ENCODE measurements at regions not wholly inside any gene's neighbourhood (a gene's known extent, or its start where the extent isn't known, plus 50 kb on each side); places are given as distances from the start of the nearest gene placed in this dataset.

DNA sequence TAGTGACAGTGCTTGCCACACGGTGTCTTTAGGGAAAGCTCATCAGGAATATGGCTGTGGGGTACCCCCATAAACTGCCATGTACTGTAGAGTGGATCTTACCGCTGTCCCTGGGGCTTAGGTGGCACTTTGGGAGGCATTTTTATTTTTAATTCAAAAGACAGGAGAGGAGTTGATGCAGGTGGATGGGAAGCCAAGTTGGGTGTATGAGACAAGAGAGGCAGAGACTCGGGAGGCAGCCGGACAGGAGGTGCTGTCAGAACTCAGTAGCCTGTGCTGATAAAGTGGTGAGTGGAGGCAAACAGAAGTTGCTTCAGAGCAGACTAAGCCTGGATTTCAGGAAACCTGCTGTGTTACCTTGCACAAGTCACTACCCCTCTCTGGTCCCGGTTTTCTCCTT is 185.9 kb downstream of the TMEM132E start:
- Histone ChIP-seq H3K4me2 (replicated peaks; ENCODE audit: extremely low read depth, low read length, poor library complexity, severe bottlenecking) (no peak overlapping the region), H3K27ac (ENCODE audit: low read depth in 1 of 2, low read length in 2 of 2) (no peak overlapping the region), H3K27me3 (ENCODE audit: control insufficient read depth in 2 of 2, insufficient read depth in 2 of 2, low read length in 2 of 2) (no peaks in the 10 kb centered on the region), H3K9ac (ENCODE audit: insufficient read depth, low read length, poor library complexity, severe bottlenecking) (no peak overlapping the region), H2AFZ (ENCODE audit: insufficient read depth, low read depth, low read length, poor library complexity, severe bottlenecking) (no peak overlapping the region), H3K9me3 (replicated peaks in 1 of 2; ENCODE audit: control insufficient read depth in 1 of 2, insufficient read depth in 1 of 2, low read length in 2 of 2) (no peaks in the 10 kb centered on the region), H4K20me1 (ENCODE audit: insufficient read depth, low read length) (no peaks in the 10 kb centered on the region), H3K4me3 (replicated peaks in 1 of 3; ENCODE audit: low read depth in 2 of 3, low read length in 3 of 3) (no peak overlapping the region), H3K36me3 (replicated peaks in 1 of 2; ENCODE audit: control insufficient read depth in 1 of 2, insufficient read depth in 2 of 2, low read length in 2 of 2) (no peaks in the 10 kb centered on the region), H3K4me1 (ENCODE audit: control insufficient read depth in 1 of 2, insufficient read depth in 2 of 2, low read length in 2 of 2) (no peaks in the 10 kb centered on the region), H3K79me2 (ENCODE audit: insufficient read depth, low read length) (no peaks in the 10 kb centered on the region)
- DNase-seq = no peak
- Mint-ChIP-seq H3K27me3 (ENCODE audit: low read depth in 3 of 3) (peaks cover 4 to 10% (median 6%) of the 10 kb centered on the region in 3 donors), H3K4me1 (no peaks in the 10 kb centered on the region), H3K36me3 (no peaks in the 10 kb centered on the region), H3K27ac (no peak overlapping the region), H3K4me3 (no peak overlapping the region), H3K9me3 (no peaks in the 10 kb centered on the region)
- TF ChIP-seq, protein P1, sequence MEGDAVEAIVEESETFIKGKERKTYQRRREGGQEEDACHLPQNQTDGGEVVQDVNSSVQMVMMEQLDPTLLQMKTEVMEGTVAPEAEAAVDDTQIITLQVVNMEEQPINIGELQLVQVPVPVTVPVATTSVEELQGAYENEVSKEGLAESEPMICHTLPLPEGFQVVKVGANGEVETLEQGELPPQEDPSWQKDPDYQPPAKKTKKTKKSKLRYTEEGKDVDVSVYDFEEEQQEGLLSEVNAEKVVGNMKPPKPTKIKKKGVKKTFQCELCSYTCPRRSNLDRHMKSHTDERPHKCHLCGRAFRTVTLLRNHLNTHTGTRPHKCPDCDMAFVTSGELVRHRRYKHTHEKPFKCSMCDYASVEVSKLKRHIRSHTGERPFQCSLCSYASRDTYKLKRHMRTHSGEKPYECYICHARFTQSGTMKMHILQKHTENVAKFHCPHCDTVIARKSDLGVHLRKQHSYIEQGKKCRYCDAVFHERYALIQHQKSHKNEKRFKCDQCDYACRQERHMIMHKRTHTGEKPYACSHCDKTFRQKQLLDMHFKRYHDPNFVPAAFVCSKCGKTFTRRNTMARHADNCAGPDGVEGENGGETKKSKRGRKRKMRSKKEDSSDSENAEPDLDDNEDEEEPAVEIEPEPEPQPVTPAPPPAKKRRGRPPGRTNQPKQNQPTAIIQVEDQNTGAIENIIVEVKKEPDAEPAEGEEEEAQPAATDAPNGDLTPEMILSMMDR (IDR thresholded peaks at IDR 0.05) = no peak
- intact Hi-C loops (cut with micrococcal nuclease) = no loop called here
- 95% methylated on average over 3 of the region's 5 CpGs for WGBS (ENCODE audit: insufficient coverage)

DNA sequence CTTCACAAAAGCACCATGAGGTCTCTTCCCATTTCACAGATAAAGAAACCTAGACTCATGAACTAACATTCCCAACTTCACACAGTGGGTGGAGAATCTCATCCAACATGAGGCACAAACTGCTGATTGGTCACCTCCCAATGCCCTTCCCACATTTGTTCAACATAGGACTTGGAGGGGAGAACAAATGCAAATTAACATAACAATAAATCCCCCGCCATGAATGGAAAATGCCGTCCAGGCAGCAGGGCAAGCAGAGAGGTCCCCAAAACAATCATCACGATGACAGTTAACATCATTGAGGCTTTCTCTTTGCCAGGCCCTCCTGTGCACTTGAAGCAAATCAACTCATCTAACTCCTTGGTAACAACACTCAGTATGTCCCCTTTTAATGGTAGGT is 185.3 kb downstream of the TMEM132E start:
- no peaks in the 10 kb centered on the region for H3K79me2 ChIP-seq (ENCODE audit: insufficient read depth, low read length)
- no peaks in the 10 kb centered on the region for H3K9me3 ChIP-seq (replicated peaks in 1 of 2; ENCODE audit: control insufficient read depth in 1 of 2, insufficient read depth in 1 of 2, low read length in 2 of 2)
- no peak overlapping the region for H2AFZ ChIP-seq (ENCODE audit: insufficient read depth, low read depth, low read length, poor library complexity, severe bottlenecking)
- no peak overlapping the region for H3K9ac ChIP-seq (ENCODE audit: insufficient read depth, low read length, poor library complexity, severe bottlenecking)
- H3K4me1 Mint-ChIP-seq = no peaks in the 10 kb centered on the region
- no peak overlapping the region for H3K4me3 ChIP-seq (replicated peaks in 1 of 3; ENCODE audit: low read depth in 2 of 3, low read length in 3 of 3)
- no peak overlapping the region for H3K4me3 Mint-ChIP-seq
- no peak overlapping the region for H3K4me2 ChIP-seq (replicated peaks; ENCODE audit: extremely low read depth, low read length, poor library complexity, severe bottlenecking)
- peaks cover 4 to 8% (median 6%) of the 10 kb centered on the region in 3 donors for H3K27me3 Mint-ChIP-seq (ENCODE audit: low read depth in 3 of 3)
- H3K27ac Mint-ChIP-seq = no peak overlapping the region
- DNase-seq = no peak
- TF ChIP-seq, protein P1 (IDR thresholded peaks at IDR 0.05) = no peak
- H3K36me3 ChIP-seq (replicated peaks in 1 of 2; ENCODE audit: control insufficient read depth in 1 of 2, insufficient read depth in 2 of 2, low read length in 2 of 2) = no peaks in the 10 kb centered on the region
- H3K27ac ChIP-seq (ENCODE audit: low read depth in 1 of 2, low read length in 2 of 2) = no peak overlapping the region
- WGBS (ENCODE audit: insufficient coverage) = 75% methylated on average over 2 of the region's 3 CpGs
- no peaks in the 10 kb centered on the region for H4K20me1 ChIP-seq (ENCODE audit: insufficient read depth, low read length)
- no peaks in the 10 kb centered on the region for H3K27me3 ChIP-seq (ENCODE audit: control insufficient read depth in 2 of 2, insufficient read depth in 2 of 2, low read length in 2 of 2)
- no peaks in the 10 kb centered on the region for H3K36me3 Mint-ChIP-seq
- intact Hi-C loops (cut with micrococcal nuclease) = no loop called here
- H3K4me1 ChIP-seq (ENCODE audit: control insufficient read depth in 1 of 2, insufficient read depth in 2 of 2, low read length in 2 of 2) = no peaks in the 10 kb centered on the region
- no peaks in the 10 kb centered on the region for H3K9me3 Mint-ChIP-seq
